ENCODE measurements at regions not wholly inside any gene's neighbourhood (a gene's known extent, or its start where the extent isn't known, plus 50 kb on each side); places are given as distances from the start of the nearest gene placed in this dataset.

DNA sequence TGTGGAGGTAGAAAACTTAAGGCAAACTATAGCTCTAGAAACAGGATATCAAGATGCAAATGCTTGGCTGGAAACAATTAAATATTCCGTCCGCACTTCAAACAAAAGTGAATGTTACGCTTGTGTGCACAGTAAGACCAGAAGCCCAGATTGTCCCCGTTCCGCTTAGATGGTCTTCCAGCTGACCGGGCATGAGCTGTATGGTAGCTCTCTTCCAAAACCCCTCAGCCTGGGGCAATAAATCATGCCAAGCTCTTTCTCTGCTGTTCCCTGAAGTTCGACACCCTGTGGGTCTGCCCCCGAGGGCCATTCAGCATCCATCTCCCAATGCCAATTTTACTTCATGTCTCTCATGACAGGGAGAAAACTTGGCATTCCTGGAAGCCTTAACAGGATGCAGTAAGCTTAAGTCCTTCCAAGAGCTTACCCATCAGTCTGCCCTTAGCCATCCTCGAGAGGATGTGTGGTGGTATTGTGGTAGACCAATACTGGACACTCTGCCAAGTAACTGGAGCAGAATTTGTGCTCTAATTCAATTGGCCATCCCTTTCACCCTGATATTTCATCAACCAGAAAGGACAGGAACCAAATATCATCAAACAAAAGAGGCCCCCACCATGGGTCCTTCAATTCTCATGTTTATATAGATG, 70.7 kb upstream of the RANBP6 start:
- Histone ChIP-seq H3K36me3 (no peaks in the 10 kb centered on the region), H3K27ac (no peak overlapping the region), H3K4me3 (no peak overlapping the region), H3K27me3 (no peaks in the 10 kb centered on the region), H3K4me1 (no peaks in the 10 kb centered on the region), H3K9me3 (no peaks in the 10 kb centered on the region)
- TF ChIP-seq, protein P1, sequence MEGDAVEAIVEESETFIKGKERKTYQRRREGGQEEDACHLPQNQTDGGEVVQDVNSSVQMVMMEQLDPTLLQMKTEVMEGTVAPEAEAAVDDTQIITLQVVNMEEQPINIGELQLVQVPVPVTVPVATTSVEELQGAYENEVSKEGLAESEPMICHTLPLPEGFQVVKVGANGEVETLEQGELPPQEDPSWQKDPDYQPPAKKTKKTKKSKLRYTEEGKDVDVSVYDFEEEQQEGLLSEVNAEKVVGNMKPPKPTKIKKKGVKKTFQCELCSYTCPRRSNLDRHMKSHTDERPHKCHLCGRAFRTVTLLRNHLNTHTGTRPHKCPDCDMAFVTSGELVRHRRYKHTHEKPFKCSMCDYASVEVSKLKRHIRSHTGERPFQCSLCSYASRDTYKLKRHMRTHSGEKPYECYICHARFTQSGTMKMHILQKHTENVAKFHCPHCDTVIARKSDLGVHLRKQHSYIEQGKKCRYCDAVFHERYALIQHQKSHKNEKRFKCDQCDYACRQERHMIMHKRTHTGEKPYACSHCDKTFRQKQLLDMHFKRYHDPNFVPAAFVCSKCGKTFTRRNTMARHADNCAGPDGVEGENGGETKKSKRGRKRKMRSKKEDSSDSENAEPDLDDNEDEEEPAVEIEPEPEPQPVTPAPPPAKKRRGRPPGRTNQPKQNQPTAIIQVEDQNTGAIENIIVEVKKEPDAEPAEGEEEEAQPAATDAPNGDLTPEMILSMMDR (IDR thresholded peaks at IDR 0.05): no peak
- no peak for TF ChIP-seq EP300 (IDR thresholded peaks at IDR 0.05)
- no peak for TF ChIP-seq POLR2A (IDR thresholded peaks at IDR 0.05)
- no peak for TF ChIP-seq POLR2AphosphoS5 (IDR thresholded peaks at IDR 0.05)
- intact Hi-C loops (cut with DNase I; ENCODE audit: low total_unique reads): no loop called here
- DNase-seq: no peak
- 93 to 96% (median 95%) methylated on average over 9 of the region's 9 CpGs for WGBS, 5 donors

DNA sequence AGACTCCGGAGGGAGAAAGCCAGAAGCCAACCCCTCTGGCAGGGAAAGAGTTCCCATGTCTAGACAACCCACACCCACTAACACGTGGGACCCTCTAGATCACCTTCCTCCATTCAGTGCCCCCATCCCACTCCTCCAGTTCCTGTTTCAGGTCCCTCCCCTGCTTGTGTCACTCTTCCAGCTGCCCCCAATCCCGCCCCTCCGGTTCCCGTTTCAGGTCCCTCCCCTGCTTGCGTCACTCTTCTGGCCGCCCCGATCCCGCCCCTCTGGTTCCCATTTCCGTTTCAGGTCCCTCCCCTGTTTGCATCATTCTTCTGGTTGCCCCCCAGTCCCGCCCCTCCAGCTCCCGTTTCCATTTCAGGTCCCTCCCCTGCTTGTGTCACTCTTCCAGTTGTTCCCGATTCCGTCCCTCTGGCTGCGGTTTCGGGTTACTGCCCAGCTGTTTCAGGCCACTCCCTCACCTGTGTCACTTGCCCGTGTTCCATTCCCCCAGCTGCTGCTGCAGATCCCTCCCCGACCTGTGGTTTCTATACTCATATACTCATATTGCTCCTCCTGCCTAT, 64.8 kb upstream of the RANBP6 start:
- H3K27ac ChIP-seq: peak overlapping the region; percentile 45 to 86 (median 77)
- peak overlapping the region; percentile 31 to 51 (median 41) for H3K4me3 ChIP-seq
- intact Hi-C loops (cut with DNase I; ENCODE audit: low total_unique reads): no loop called here
- DNase-seq: peak; percentile 86 to 96
- no peaks in the 10 kb centered on the region for H3K27me3 ChIP-seq
- H3K36me3 ChIP-seq: no peaks in the 10 kb centered on the region
- WGBS, 5 donors: 24 to 36% (median 29%) methylated on average over 18 of the region's 18 CpGs
- H3K4me1 ChIP-seq: peaks cover 0 to 7% (median 0%) of the 10 kb centered on the region in 4 donors
- TF ChIP-seq EP300 (IDR thresholded peaks at IDR 0.05): no peak
- TF ChIP-seq, protein P1 (IDR thresholded peaks at IDR 0.05): peak in 4 of 7 experiments; percentile 10 to 44 (median 22)
- H3K9me3 ChIP-seq: no peaks in the 10 kb centered on the region

DNA sequence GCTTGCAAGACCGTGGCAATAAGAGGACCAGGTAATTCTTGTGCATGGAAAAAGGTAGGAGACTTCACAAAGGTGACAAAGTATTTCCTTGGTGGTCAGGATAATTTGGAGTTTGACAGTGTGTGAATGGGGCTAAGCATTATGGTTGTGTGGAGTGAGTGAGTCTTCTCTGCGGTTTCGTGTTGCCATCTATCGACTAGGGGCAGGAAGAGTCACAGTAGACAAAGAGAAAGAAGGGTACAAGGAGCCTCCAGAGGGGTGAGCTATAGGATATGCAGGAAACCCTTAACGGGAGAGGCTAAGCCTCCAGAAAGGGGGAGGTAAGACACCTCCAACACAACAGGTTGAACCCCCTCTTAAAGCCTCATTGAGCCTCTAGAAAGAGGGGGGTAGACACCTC, 64.0 kb upstream of the RANBP6 start:
- Histone ChIP-seq H3K4me1 (peaks cover 0 to 7% (median 0%) of the 10 kb centered on the region in 4 donors), H3K27me3 (no peaks in the 10 kb centered on the region), H3K36me3 (no peaks in the 10 kb centered on the region), H3K27ac (peak overlapping the region in 3 of 5 donors; percentile 74 to 86 (median 79)), H3K4me3 (peak overlapping the region in 3 of 4 donors; percentile 35 to 51 (median 47)), H3K9me3 (no peaks in the 10 kb centered on the region)
- no peak for TF ChIP-seq POLR2A (IDR thresholded peaks at IDR 0.05)
- no peak for TF ChIP-seq POLR2AphosphoS5 (IDR thresholded peaks at IDR 0.05)
- TF ChIP-seq, protein P1 (IDR thresholded peaks at IDR 0.05): no peak
- no peak for TF ChIP-seq EP300 (IDR thresholded peaks at IDR 0.05)
- no peak for DNase-seq
- intact Hi-C loops (cut with DNase I; ENCODE audit: low total_unique reads): no loop called here
- 91 to 95% (median 92%) methylated on average over 5 of the region's 5 CpGs for WGBS, 5 donors

DNA sequence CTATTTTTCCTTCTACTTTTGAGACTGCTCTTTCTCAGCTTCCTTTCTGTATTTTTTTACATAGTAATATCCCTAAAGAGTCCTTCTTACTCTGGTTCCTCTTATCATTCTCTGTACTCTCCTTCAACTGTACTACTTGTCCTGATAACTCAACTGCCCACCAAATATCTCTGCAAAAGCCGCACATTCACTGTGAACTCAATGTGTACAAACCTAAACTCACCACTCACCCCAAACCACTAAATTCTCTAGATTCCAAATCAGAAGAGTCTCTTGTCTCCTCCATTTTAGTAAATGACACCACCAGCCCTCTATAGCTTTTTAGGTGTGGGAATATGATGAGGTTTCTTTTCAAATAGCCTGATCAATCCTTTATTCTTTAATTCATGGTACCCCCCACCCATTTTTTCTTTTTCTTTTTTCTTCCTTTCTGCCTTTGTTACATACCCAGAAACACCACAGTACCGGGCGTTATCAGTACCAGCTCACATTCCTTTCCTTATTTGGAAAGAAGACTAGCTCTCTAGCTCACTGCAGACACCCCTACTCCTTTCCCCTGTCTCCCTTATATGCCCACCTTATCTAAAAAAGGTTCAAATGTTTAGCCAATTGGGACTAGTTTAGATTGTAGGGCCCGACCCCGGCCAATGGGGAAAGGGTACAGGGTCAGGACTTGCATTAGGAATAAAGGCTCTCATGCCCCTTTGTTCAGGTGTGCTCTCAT, 63.1 kb upstream of the RANBP6 start:
- intact Hi-C loops (cut with DNase I; ENCODE audit: low total_unique reads): no loop called here
- Histone ChIP-seq H3K27me3 (no peaks in the 10 kb centered on the region), H3K4me1 (peaks cover 0 to 7% (median 0%) of the 10 kb centered on the region in 4 donors), H3K4me3 (no peak overlapping the region), H3K27ac (no peak overlapping the region), H3K9me3 (no peaks in the 10 kb centered on the region), H3K36me3 (no peaks in the 10 kb centered on the region)
- 28 to 49% (median 37%) methylated on average over 5 of the region's 5 CpGs for WGBS, 5 donors
- TF ChIP-seq POLR2AphosphoS5 (IDR thresholded peaks at IDR 0.05) (no peak), EP300 (IDR thresholded peaks at IDR 0.05) (no peak), POLR2A (IDR thresholded peaks at IDR 0.05) (no peak)
- TF ChIP-seq, protein P1 (IDR thresholded peaks at IDR 0.05): no peak
- no peak for DNase-seq
